Activated CD8-positive, alpha-beta memory T cell treated with anti-CD3 and anti-CD28 coated beads for 48 hours (primary cell): ENCODE measurements at regions not wholly inside any gene's neighbourhood (a gene's known extent, or its start where the extent isn't known, plus 50 kb on each side); places are given as distances from the start of the nearest gene placed in this dataset.

Experiments used
- DNase-seq, 3 experiments: peaks; one replicate each; pipeline ENCODE4 v3.0.0-alpha.2; 2020; ENCODE audit warnings: low read depth in 2 of 3, low spot score in 2 of 3

DNA sequence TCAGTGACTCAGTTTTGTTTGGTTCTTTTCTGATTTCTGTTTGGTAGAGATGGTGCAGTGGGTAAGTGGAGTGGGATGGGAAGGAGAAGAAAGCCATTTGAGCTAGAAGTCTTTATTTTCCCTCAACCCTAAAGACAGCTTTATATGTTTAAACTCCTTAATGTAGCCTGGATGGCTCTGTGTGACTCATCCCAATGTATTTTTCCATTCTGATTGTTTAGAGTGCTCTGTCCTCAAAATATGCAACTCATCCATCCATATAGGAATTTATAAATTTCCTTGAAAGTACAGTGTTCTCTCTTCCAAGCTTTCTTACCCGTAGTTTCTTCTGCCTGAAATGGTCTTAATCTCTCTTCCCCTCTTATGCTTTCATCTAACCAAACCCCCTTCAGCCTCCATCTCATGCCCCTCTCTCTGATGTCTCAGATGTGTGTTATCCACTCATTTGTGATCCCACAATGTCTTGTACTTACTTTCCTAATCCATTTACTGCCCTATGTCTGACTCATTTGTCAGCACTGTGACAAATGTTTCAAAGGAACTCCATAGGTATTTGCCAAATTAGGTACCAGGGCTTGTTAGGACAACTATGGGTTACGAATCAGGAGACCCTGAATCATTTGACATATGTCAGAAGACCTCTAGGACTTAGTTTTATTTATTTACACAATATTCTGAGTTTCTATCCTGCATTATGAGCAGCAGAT is 217.5 kb upstream of the SGCD start:
- no peak for DNase-seq

DNA sequence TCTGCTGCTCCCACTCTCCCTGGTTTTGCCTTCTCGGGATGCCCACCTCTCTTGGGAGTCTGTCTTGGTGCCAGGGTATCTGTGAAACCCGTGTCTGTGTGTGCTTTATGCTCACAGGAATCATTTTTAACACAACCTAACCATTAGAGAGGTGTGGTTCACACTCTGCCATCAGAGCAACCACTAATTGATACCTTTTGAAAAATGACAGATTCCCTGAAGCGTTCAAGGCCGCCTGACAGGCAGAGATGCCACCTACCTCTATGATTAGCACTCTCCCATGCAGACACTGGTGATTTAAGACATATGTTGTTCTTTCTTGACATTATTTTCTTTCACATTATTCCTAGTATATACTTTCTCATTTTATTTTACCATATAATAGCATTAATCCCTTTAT is 207.3 kb upstream of the SGCD start:
- DNase-seq = no peak

DNA sequence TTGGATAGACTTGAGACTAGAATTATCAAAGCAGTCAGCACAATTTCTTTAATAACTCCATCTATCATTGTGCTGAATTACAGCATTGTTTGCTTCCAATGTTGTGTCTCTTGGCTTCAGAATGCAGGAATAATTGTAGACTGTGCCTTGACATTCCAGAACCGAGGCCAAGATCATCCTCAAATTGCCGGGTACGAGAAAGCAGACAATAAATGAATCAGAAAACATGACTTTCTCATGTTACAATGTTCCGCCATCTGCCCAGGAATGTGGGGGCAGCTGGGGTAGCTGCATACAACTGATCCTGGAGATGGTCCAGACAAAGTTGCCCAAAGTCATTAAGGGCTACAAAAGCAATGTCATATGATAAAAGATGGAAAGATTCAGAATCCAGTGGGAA is 206.2 kb upstream of the SGCD start:
- DNase-seq = no peak

DNA sequence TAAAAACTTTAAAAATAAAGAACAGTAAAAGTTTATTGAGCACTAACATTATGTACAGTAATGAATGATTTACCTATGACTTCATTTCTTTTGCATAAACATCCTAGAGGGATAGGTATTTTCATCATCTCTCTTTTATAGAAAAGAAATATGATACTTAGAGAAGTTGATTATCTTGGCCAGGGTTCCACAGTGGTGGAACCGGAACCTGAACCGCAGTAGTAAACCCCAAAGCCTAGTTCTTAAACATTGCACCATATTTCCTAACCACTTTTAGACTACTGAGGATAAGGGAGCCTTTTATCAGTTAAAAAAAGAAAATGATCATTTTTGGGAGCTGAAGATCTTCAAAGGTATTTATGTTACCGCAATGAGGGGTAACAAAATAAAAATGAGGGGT is 205.7 kb upstream of the SGCD start:
- no peak for DNase-seq

DNA sequence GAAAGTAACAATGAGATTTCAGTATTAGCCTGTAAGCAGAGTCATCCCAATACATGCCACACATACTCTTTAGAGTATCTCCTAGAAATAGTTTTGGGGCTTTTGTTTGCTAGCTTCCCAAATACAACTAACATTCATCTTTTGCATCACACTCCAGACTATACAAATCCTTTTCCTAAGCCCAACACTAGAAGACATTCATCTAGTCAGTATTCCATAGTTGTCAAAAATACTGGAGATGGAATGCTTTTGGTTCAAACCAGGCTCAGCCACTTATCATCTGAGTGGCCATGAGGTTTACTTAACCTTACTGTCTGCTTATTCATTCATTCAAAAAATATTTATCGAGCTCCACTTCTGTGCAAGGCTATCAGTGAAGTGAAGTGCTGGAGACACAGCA is 205.1 kb upstream of the SGCD start:
- no peak for DNase-seq

DNA sequence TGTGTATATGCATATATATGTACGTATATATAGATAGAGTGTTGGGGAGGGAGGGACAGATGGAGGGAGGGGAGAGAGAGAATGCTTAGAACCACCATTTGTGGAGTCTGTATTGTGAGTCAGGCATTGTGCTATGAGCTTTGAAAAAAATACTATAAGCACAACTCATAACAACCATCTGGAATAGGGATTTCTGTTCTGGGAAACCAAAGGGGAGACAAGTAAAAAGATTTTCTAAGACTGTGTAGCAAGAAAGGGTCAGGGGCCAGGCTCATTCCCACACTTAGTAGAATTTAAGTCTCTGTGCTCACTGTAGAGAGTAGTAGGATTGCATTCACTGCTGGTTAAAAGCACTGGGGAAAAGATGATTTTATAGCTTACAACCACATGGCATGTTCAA is 202.3 kb upstream of the SGCD start:
- DNase-seq = no peak

DNA sequence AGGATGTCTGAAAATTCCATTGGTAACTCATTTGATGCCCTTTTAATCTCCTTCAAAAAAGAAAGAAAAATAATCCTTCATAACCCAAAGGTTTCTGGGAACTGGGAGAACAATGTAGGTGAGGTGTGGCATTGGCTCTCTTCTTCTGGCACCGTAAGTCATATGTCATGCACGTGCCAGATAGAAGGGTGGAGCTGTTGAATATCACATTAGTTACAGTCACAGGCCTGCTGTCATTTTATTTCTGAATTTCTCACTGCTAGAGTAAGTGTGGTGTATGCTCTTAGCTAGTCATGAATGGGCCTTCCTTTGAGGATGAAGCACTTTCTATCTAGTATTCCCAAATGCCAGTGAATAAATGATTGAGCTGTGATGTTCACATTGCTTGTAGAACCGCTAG is 201.8 kb upstream of the SGCD start:
- DNase-seq = no peak

DNA sequence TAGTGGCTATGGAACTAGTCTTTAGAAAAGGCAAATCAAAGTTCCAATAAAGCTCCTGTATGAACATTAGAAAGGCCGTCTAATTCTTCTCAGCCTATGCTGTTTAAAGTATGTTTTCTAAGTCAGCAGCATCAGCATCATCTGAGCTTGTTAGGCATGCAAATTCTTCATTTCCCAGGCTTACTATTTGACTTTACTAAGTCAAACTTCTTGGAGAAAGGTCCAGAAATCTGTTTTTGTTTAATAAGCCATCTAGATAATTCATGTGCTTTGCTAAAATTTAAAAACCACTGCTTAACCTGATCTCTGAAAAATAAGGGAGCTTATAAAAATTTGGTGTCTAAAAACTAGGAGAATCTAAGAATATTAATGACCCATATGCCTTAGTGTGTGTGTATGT is 200.2 kb upstream of the SGCD start:
- DNase-seq = no peak

DNA sequence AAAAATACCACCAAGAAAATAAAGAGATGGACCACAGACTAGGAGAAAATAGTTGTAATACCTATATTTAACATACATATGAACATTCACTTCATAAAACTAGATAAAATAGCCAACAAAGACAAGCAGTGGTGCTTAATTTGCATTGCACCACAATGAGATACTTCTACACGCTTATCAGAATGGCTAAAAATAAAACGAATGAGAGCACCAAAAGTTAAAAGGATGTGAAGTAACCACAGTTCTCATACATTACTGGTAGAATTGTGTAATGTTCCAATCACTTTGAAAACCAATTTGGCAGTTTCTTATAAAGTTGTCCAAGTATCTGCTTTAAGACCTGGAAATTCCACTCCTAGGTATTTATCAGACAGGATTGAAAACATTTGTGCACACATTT is 198.9 kb upstream of the SGCD start:
- DNase-seq = no peak

DNA sequence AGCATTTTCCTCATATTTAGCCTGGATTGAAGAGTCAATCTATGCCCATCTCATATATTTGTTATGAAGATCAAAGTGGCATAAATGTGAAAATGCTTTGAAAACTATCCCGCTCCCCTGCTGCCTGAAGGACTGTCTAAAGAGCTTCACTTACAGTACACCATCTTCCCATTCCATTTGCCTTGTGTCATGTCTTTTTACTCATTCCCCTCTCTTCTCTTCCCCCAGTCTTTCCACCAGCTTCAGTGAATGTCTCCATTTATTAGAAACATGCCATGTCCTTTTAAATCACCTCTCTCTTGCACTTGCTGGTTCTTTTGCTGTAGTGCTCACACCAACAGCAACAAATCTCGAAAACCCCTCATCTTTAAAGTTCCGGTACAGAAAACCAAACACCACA is 192.7 kb upstream of the SGCD start:
- no peak for DNase-seq

DNA sequence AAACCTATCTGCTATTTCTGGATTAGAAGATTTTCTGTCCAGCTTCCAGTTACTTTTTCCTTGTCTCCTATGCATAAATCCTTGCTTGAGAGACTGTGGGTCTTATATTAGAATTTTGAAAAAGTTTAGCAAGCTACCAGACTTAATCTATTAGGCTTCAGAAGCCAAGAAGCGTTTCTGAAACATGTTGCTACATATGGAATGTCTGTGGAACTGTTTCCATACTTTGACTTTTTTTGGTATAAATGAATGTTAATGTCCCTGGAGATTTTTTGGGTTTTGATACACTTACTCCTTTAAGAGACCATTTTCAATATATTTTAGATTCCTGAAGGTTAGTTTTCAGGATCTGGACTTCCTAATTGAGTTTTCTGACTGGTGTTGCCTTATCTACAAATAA is 191.4 kb upstream of the SGCD start:
- no peak for DNase-seq

DNA sequence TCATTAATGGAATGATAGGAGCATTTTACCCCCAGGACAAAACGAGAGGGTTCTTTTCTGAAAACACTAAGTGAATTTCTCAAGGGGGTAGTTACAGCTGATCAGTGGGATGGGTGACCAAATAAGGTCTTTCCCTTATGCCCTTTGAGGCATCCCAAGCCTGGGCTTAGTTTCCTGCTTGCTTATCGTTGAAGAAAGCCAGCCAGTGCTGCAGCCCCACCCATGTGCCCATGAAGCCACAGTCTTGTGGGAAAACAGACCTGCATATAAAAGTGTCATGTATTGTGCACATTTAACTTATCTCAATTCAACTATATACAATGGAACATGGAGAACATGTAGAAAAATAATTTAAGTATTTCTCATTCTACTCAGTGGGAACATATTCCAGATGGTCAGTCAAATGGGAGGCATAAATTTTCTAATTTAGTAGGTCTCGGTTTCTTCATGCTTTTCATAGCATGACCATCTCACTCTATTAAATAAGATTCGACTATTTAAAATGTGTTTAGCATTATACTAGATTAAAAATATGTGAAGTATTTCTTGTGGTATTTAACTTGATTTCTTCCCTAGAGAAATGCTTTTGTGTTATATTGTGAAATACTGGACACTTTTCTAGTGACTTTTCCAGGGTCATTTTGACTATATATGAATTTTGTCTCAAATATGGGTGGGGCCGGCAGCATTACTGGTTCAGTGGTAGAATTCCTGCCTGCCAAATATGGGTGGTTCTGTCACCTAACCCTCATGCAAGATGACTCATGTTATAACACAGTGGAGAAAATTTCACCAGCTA is 189.7 kb upstream of the SGCD start:
- DNase-seq = no peak

DNA sequence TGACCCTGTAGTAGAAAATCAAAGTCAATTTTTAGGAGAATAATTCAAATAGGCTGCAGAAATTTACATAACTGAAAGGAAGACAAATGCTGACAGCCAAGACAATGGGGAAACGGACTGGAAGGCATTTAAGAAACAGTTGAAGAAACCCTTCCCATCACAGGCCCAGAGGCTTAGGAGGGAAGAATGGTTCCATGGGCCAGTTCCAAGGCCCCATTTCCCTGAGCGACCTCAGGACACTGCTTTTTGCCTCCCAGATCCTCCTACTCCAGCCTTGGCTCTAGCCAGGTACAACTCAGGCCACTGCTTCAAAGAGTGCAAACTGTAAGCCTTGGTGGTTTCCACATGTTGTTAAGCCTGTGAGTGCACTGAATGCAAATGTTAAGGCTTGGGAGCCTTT is 184.1 kb upstream of the SGCD start:
- no peak for DNase-seq

DNA sequence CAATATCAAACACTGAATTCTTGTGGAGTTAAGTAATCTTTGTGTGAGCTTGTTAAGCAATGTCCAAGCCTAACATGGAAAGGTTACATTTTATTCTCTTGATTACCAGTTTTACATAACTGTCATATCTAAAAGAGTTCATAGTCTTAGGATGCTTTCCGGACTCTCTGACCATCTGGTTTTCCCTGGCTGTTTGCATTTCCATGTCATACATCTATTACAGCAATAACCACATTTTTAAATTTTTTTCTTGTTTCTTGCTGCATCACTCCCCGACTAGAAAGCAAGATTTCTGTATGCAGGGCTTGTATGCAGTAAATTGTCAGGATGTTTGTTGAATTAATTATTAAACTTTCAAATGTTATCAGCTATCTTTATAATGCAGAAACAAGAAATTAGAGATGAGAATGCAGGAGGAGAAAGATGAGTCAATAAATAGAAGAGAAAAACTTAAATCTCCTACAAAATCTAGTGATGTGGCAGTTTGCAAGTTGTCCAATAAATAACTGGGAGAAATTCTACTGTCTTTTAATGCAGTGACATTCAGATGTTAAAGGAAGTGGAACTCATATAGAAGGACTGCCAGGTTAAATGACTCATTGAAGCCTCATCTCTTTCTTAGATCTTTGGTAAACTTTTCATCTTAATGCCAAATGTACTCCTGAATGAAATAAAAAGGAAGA is 179.6 kb upstream of the SGCD start:
- DNase-seq = no peak

DNA sequence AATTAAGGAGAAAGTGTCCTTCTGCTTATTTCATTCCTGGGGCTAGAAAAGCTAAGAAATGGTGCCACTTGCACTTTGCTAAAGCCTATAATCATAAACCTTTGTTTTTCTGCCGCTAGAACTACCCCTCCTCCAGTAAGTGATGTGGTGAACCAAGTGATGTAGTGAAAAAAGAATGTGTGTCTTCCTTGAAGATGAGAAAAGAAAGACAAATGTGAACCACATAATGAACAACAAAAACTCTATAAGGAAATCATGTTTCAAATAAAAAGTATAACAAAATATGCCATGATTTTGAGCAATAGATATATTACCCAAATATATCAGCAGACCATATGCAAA is 179.0 kb upstream of the SGCD start:
- no peak for DNase-seq

DNA sequence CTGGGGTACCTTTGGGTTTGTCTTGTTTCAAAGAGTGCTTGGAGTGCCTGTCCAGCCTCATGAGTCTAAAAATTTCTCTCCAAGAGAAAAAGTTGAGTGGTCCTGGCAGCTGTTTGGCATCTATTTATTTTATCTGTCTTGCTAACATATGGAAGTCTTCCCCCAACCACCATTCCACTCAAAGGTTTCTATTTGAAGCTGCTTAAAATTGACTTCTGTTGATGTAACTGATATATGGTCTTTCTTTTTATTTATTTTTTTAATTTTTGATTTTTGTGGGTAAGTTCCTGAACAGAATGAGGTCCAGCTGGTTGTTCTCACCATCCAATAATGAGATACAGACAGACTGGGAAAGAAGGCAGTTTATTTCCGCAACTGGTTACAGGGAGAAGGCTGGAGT is 178.7 kb upstream of the SGCD start:
- no peak for DNase-seq

DNA sequence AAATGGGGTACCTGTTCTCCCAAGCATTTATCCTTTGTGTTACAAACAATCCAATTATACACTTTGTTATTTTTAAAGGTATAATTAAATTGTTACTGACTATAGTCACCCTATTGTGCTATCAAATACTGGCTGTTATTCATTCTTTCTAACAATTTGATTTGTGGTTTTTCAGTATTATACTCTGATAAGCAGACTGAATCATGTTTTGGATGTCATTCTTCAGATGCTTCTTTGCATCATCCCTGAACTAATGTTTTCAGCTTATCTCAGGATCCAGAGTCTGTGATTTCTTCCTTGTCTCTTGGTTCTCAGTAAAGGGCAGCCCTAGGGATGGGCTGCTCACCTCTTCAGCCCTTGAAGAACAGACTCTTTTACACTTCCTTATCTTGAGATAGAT is 177.8 kb upstream of the SGCD start:
- no peak for DNase-seq

DNA sequence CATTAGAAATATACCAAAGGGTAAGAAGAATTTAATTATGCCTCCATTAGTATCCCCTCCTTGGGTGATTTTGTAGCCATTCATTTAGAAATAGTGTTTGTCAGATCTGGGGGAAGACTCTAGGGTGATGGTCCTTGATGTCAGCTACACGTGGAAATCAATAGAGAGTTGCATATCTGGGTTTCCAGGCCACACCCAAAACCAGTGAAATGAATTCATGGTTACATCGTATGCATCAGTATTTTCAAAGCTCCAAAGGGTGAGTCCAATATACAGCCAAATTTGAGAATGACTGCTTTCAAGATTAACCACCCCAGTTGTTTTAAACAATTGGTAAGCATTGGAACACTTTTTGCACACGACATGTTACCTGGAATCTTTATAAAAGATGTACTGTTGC is 173.4 kb upstream of the SGCD start:
- DNase-seq = no peak

DNA sequence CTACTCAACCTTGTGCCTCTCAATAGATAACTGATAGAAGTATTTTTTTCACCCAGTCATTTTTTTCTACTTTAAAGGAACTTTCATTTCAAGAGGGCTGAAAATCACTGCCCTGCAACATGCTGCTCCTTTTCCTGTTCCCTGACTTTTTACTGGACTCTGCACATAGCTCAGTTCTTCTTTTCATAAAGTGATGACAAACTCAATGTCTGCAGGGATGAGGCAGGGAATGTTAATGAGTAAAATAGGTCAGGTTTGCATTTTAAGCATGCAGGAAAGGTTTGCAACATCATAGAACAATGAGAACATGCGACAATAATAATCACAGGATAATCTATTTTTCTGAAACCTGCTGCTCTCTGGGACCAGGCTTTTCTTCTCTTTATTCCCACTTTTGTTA is 172.2 kb upstream of the SGCD start:
- DNase-seq = no peak

DNA sequence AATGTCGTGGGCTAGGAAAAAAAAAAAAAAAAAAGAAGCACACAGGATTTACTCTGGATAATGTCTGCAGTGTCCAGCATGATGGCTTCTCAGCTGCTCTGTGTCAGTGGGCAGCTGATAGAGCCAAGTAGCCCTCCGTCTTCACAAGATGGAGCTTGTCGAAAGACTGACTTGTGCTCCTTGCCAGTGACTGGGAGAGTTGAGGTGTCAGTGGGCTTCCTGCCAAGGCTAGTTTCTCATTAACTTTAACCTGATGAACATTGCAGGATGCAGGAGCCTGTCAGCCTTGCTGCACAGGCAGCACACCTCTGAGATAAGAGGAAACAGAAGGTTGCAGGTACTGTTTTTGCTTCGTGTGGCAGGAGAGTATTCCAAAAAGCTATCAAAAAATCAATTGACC is 171.4 kb upstream of the SGCD start:
- no peak for DNase-seq

DNA sequence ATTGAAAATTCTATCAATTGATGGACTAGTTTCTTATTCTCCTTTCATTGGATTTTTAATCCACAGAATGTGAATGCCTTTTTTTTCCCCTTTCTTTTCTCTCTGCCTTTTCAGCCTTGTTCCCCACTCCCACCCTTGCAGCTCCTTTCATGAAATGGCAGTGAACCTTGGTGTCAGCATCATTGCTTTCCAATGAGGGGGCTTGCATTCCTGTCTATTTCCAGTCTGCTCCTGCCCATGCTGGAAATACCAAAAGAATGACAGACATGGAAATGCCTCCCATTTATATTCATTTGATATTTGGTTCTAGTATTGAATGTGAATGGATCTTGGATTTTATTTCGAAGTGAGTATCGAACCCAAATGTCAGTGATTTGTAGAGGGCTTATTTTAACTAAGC is 162.7 kb upstream of the SGCD start:
- no peak for DNase-seq

DNA sequence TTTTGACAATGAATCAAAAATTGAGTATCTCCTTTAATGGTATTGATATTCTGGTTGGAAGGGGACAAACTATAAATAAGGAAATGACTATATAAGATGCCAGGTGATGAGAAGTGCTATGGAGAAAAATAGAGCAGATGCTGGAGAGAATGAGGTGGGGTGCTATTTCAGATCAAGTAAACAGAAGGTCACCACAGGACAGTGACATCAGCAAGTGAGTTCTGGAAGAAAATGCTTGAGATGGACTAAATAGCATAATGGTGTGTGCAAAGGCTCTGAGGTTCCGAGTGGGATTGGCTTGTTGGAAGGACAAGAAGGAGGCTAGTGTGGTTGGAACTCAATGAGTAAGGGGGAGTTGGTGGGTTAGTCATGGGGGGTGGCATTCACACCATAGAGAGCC is 157.5 kb upstream of the SGCD start:
- no peak for DNase-seq
